ENCODE measurements at regions not wholly inside any gene's neighbourhood (a gene's known extent, or its start where the extent isn't known, plus 50 kb on each side); places are given as distances from the start of the nearest gene placed in this dataset.

- Histone ChIP-seq H3K9ac (ENCODE audit: extremely low read depth, insufficient read length, low read length) (no peak overlapping the region), H3K27me3 (ENCODE audit: insufficient read depth, low read length) (no peaks in the 10 kb centered on the region), H2BK15ac (ENCODE audit: low read depth, low read length) (no peak overlapping the region), H3K79me2 (ENCODE audit: insufficient read depth, low read length) (no peaks in the 10 kb centered on the region), H3K14ac (ENCODE audit: insufficient read depth, low read length) (no peak overlapping the region), H3K56ac (ENCODE audit: insufficient read length, low read depth, low read length) (no peak overlapping the region), H4K20me1 (ENCODE audit: control insufficient read depth, insufficient read depth, insufficient read length) (no peaks in the 10 kb centered on the region), H2BK120ac (ENCODE audit: low read depth, low read length, poor library complexity, severe bottlenecking) (no peak overlapping the region), H2BK20ac (ENCODE audit: low read depth, low read length, poor library complexity, severe bottlenecking) (no peak overlapping the region), H3K4me2 (ENCODE audit: insufficient read depth, insufficient read length, low read length) (no peak overlapping the region), H3K27ac (ENCODE audit: insufficient read length, low read depth, low read length) (no peak overlapping the region), H4K8ac (replicated peaks; ENCODE audit: insufficient read length, low read depth, low read length) (no peak overlapping the region), H3K4me1 (ENCODE audit: insufficient read depth, low read length) (no peaks in the 10 kb centered on the region), H3K23ac (ENCODE audit: insufficient read length, low read depth, low read length) (no peak overlapping the region), H2AK5ac (ENCODE audit: insufficient read length, low read length) (no peak overlapping the region), H3K4ac (ENCODE audit: low read depth, low read length) (no peak overlapping the region), H3K79me1 (ENCODE audit: insufficient read depth, low read depth, low read length, poor library complexity, severe bottlenecking) (no peaks in the 10 kb centered on the region), H3T11ph (ENCODE audit: low read length) (no peak overlapping the region), H3K9me3 (ENCODE audit: control insufficient read depth, low read depth, low read length) (no peaks in the 10 kb centered on the region), H4K5ac (ENCODE audit: insufficient read length, low read depth, low read length) (no peak overlapping the region), H3K18ac (ENCODE audit: insufficient read length, low read depth, low read length) (no peak overlapping the region), H2AFZ (ENCODE audit: low read length) (no peak overlapping the region), H2BK5ac (ENCODE audit: insufficient read length, low read length) (no peak overlapping the region), H4K91ac (ENCODE audit: insufficient read length, low read depth, low read length) (no peak overlapping the region), H2BK12ac (ENCODE audit: insufficient read length, low read depth, low read length) (no peak overlapping the region), H3K23me2 (ENCODE audit: insufficient read length, low read depth, low read length, poor library complexity, severe bottlenecking) (no peaks in the 10 kb centered on the region)
- Mint-ChIP-seq H3K9me3 (peaks cover 6 to 8% of the 10 kb centered on the region in 2 experiments; a peak in 4 of 5 replicates), H3K4me3 (no peak overlapping the region), H3K27me3 (ENCODE audit: low read depth) (no peaks in the 10 kb centered on the region), H3K27ac (peak overlapping the region in 1 of 3 experiments; percentile 95; a peak in 3 of 7 replicates), H3K36me3 (ENCODE audit: insufficient read depth in 1 of 3, low read depth in 3 of 3) (peaks cover 0 to 6% (median 0%) of the 10 kb centered on the region in 3 experiments; a peak in 2 of 7 replicates), H3K4me1 (peaks cover 3 to 7% of the 10 kb centered on the region in 2 experiments; a peak in 3 of 4 replicates)
- no peak for DNase-seq
- WGBS (ENCODE audit: extremely low coverage, insufficient read length, low lambda C conversion rate), result no CpG with 5 or more reads among the region's 1 CpG
- TF ChIP-seq CTCF (conservative IDR thresholded peaks at IDR 0.05), result no peak
These were observed 191.4 kb downstream of the SNAPC1 start for GRCh38 chr14:61953602-61954001.

Data from H9 (cell line).